ENCODE measurements at regions not wholly inside any gene's neighbourhood (a gene's known extent, or its start where the extent isn't known, plus 50 kb on each side); places are given as distances from the start of the nearest gene placed in this dataset.

GRCh38 chr2:57804971-57805370 is 241.6 kb upstream of the VRK2 start:
- Histone ChIP-seq H3K4me2 (ENCODE audit: low read depth, low read length) (no peak overlapping the region), H3K27ac (ENCODE audit: low read length) (no peak overlapping the region), H3K4me3 (ENCODE audit: low read length) (no peak overlapping the region), H4K20me1 (ENCODE audit: insufficient read depth, low read length) (no peaks in the 10 kb centered on the region), H3K4me1 (ENCODE audit: low read length) (no peaks in the 10 kb centered on the region), H3K9me3 (replicated peaks; ENCODE audit: insufficient read depth, low read length) (no peaks in the 10 kb centered on the region), H3K27me3 (replicated peaks; ENCODE audit: insufficient read depth, low read length) (no peaks in the 10 kb centered on the region), H3F3A (ENCODE audit: insufficient read depth, low read length) (no peaks in the 10 kb centered on the region; the same call in 1 of the 2 replicates), H2AFZ (ENCODE audit: low read length) (no peak overlapping the region), H3K9ac (ENCODE audit: low read length) (no peak overlapping the region), H3K36me3 (replicated peaks; ENCODE audit: insufficient read depth, low read length) (no peaks in the 10 kb centered on the region), H3K79me2 (ENCODE audit: low read length) (no peaks in the 10 kb centered on the region), H3K9me2 (replicated peaks; ENCODE audit: insufficient read depth, low read length) (no peaks in the 10 kb centered on the region)
- no peak for DNase-seq
- TF ChIP-seq EZH2phosphoT487 (IDR thresholded peaks at IDR 0.05; ENCODE audit: low read length) (no peak), EZH2 (optimal IDR thresholded peaks at IDR 0.05; ENCODE audit: low read depth, low read length) (no peak), CTCF (IDR thresholded peaks at IDR 0.05; ENCODE audit: low read length) (no peak)

- Histone ChIP-seq H3K36me3 (replicated peaks; ENCODE audit: insufficient read depth, low read length) (no peaks in the 10 kb centered on the region), H3K4me3 (ENCODE audit: low read length) (no peak overlapping the region), H3K9me2 (replicated peaks; ENCODE audit: insufficient read depth, low read length) (no peaks in the 10 kb centered on the region), H3K27me3 (replicated peaks; ENCODE audit: insufficient read depth, low read length) (no peaks in the 10 kb centered on the region), H3K9me3 (replicated peaks; ENCODE audit: insufficient read depth, low read length) (no peaks in the 10 kb centered on the region), H2AFZ (ENCODE audit: low read length) (no peak overlapping the region), H3K27ac (ENCODE audit: low read length) (no peak overlapping the region), H3F3A (ENCODE audit: insufficient read depth, low read length) (no peaks in the 10 kb centered on the region; the same call in 1 of the 2 replicates), H3K4me2 (ENCODE audit: low read depth, low read length) (no peak overlapping the region), H4K20me1 (ENCODE audit: insufficient read depth, low read length) (no peaks in the 10 kb centered on the region), H3K4me1 (ENCODE audit: low read length) (no peaks in the 10 kb centered on the region), H3K79me2 (ENCODE audit: low read length) (no peaks in the 10 kb centered on the region), H3K9ac (ENCODE audit: low read length) (no peak overlapping the region)
- DNase-seq = no peak
- TF ChIP-seq EZH2phosphoT487 (IDR thresholded peaks at IDR 0.05; ENCODE audit: low read length) = no peak
- TF ChIP-seq CTCF (IDR thresholded peaks at IDR 0.05; ENCODE audit: low read length) = no peak
- no peak for TF ChIP-seq EZH2 (optimal IDR thresholded peaks at IDR 0.05; ENCODE audit: low read depth, low read length)
These were observed 240.1 kb upstream of the VRK2 start for GRCh38 chr2:57806449-57806968.

- Histone ChIP-seq H3K9ac (ENCODE audit: low read length) (no peak overlapping the region), H3K9me3 (replicated peaks; ENCODE audit: insufficient read depth, low read length) (no peaks in the 10 kb centered on the region), H3K4me1 (ENCODE audit: low read length) (no peaks in the 10 kb centered on the region), H3K9me2 (replicated peaks; ENCODE audit: insufficient read depth, low read length) (no peaks in the 10 kb centered on the region), H3K27me3 (replicated peaks; ENCODE audit: insufficient read depth, low read length) (no peaks in the 10 kb centered on the region), H4K20me1 (ENCODE audit: insufficient read depth, low read length) (no peaks in the 10 kb centered on the region), H3K4me3 (ENCODE audit: low read length) (no peak overlapping the region), H3F3A (ENCODE audit: insufficient read depth, low read length) (no peaks in the 10 kb centered on the region; the same call in 1 of the 2 replicates), H3K79me2 (ENCODE audit: low read length) (no peaks in the 10 kb centered on the region), H2AFZ (ENCODE audit: low read length) (no peak overlapping the region), H3K4me2 (ENCODE audit: low read depth, low read length) (no peak overlapping the region), H3K27ac (ENCODE audit: low read length) (no peak overlapping the region), H3K36me3 (replicated peaks; ENCODE audit: insufficient read depth, low read length) (no peaks in the 10 kb centered on the region)
- peak; percentile 69 for DNase-seq
- TF ChIP-seq EZH2phosphoT487 (IDR thresholded peaks at IDR 0.05; ENCODE audit: low read length) = no peak
These were observed 237.4 kb upstream of the VRK2 start for GRCh38 chr2:57809230-57809629.

GRCh38 chr2:57821088-57821487 is 225.5 kb upstream of the VRK2 start:
- H3F3A ChIP-seq (ENCODE audit: insufficient read depth, low read length) = no peaks in the 10 kb centered on the region
- no peak for DNase-seq
- H3K27me3 ChIP-seq (replicated peaks; ENCODE audit: insufficient read depth, low read length) = no peaks in the 10 kb centered on the region
- H3K9me2 ChIP-seq (replicated peaks; ENCODE audit: insufficient read depth, low read length) = no peaks in the 10 kb centered on the region
- H4K20me1 ChIP-seq (ENCODE audit: insufficient read depth, low read length) = no peaks in the 10 kb centered on the region
- no peak overlapping the region for H3K4me2 ChIP-seq (ENCODE audit: low read depth, low read length)
- H3K9me3 ChIP-seq (replicated peaks; ENCODE audit: insufficient read depth, low read length) = no peaks in the 10 kb centered on the region
- no peaks in the 10 kb centered on the region for H3K4me1 ChIP-seq (ENCODE audit: low read length)
- no peak overlapping the region for H3K4me3 ChIP-seq (ENCODE audit: low read length)
- no peak for TF ChIP-seq EZH2phosphoT487 (IDR thresholded peaks at IDR 0.05; ENCODE audit: low read length)
- no peak for TF ChIP-seq CTCF (IDR thresholded peaks at IDR 0.05; ENCODE audit: low read length)
- no peak for TF ChIP-seq EZH2 (optimal IDR thresholded peaks at IDR 0.05; ENCODE audit: low read depth, low read length)
- H3K36me3 ChIP-seq (replicated peaks; ENCODE audit: insufficient read depth, low read length) = no peaks in the 10 kb centered on the region
- H3K27ac ChIP-seq (ENCODE audit: low read length) = no peak overlapping the region
- no peak overlapping the region for H3K9ac ChIP-seq (ENCODE audit: low read length)
- no peak overlapping the region for H2AFZ ChIP-seq (ENCODE audit: low read length)
- H3K79me2 ChIP-seq (ENCODE audit: low read length) = no peaks in the 10 kb centered on the region
